Posterior vena cava (tissue), 2 donors: ENCODE measurements at regions not wholly inside any gene's neighbourhood (a gene's known extent, or its start where the extent isn't known, plus 50 kb on each side); places are given as distances from the start of the nearest gene placed in this dataset.

ENCODE experiments used
- DNase-seq: peaks from one replicate; pipeline ENCODE4 v3.0.0-alpha.2; 2020; ENCODE audit warnings: low spot score
- intact Hi-C, 2 donors: fragments of 100-400 bp; cut with DNase I; formaldehyde crosslinking; loops; one replicate each; pipeline versions ENCODE4 v1.14.1 to v1.14.2; 2022 to 2023
- donor health status: DM: yes; HTN: yes; CAD: no.
- donor health status: DM: yes; HTN: yes; CAD: no.

- intact Hi-C loops: no loop called here
- no peak for DNase-seq
Observed at GRCh38 chr3:55349851-55350250, 137.3 kb downstream of the WNT5A start.

- intact Hi-C loops: no loop called here
- no peak for DNase-seq
Observed at GRCh38 chr3:55343486-55344357, 143.4 kb downstream of the WNT5A start.

GRCh38 chr3:55341502-55342031 lies 145.5 kb downstream of the WNT5A start:
- intact Hi-C loops: no loop called here
- no peak for DNase-seq

GRCh38 chr3:55339819-55340218 lies 147.3 kb downstream of the WNT5A start:
- intact Hi-C loops: no loop called here
- no peak for DNase-seq

GRCh38 chr3:55339390-55339789 lies 147.7 kb downstream of the WNT5A start:
- DNase-seq: no peak
- intact Hi-C loops: no loop called here

- DNase-seq: no peak
- intact Hi-C loops: no loop called here
Observed at GRCh38 chr3:55337641-55338180, 149.4 kb downstream of the WNT5A start.

- no peak for DNase-seq
- intact Hi-C loops: no loop called here
Observed at GRCh38 chr3:55333923-55334322, 153.2 kb downstream of the WNT5A start.

GRCh38 chr3:55333046-55333445 lies 154.1 kb downstream of the WNT5A start:
- DNase-seq: no peak
- intact Hi-C loops: no loop called here

GRCh38 chr3:55332176-55332575 lies 154.9 kb downstream of the WNT5A start:
- intact Hi-C loops: no loop called here

GRCh38 chr3:55331524-55331923 lies 155.6 kb downstream of the WNT5A start:
- intact Hi-C loops: no loop called here
- DNase-seq: no peak

More at GRCh38 chr3:55332176-55332575, 154.9 kb downstream of the WNT5A start:
- no peak for DNase-seq

GRCh38 chr3:55330756-55331155 lies 156.3 kb downstream of the WNT5A start:
- no peak for DNase-seq
- intact Hi-C loops: no loop called here

- intact Hi-C loops: no loop called here
- DNase-seq: no peak
Observed at GRCh38 chr3:55330355-55330754, 156.8 kb downstream of the WNT5A start.

GRCh38 chr3:55329849-55330248 lies 157.3 kb downstream of the WNT5A start:
- DNase-seq: no peak
- intact Hi-C loops: no loop called here

- no peak for DNase-seq
- intact Hi-C loops: no loop called here
Observed at GRCh38 chr3:55327131-55327920, 159.8 kb downstream of the WNT5A start.

- intact Hi-C loops: no loop called here
- no peak for DNase-seq
Observed at GRCh38 chr3:55322638-55323037, 164.5 kb downstream of the WNT5A start.

GRCh38 chr3:55320928-55321327 lies 166.2 kb downstream of the WNT5A start:
- no peak for DNase-seq
- intact Hi-C loops: no loop called here

- intact Hi-C loops: loop anchor here in 1 of 2 donors (10.0 kb wide), 1 partner anchor 371 kb away; no protein-coding TSS in a partner anchor
- DNase-seq: no peak
Observed at GRCh38 chr3:55315396-55315795, 171.7 kb downstream of the WNT5A start.

- DNase-seq: no peak
- intact Hi-C loops: loop anchor here in 1 of 2 donors (10.0 kb wide), 1 partner anchor 369 kb away; no protein-coding TSS in a partner anchor
Observed at GRCh38 chr3:55313666-55314065, 173.4 kb downstream of the WNT5A start.

- DNase-seq: no peak
- intact Hi-C loops: no loop called here
Observed at GRCh38 chr3:55309336-55309735, 177.8 kb downstream of the WNT5A start.

GRCh38 chr3:55307622-55308021 lies 179.5 kb downstream of the WNT5A start:
- intact Hi-C loops: no loop called here
- DNase-seq: no peak
